Left kidney (tissue), 1 donor: ENCODE measurements at regions not wholly inside any gene's neighbourhood (a gene's known extent, or its start where the extent isn't known, plus 50 kb on each side); places are given as distances from the start of the nearest gene placed in this dataset.

Experiments
- DNase-seq: peaks from one replicate; pipeline ENCODE4 v3.0.0-alpha.2; 2013

- no peak for DNase-seq
Measured at GRCh38 chr18:78682716-78683115, 296.9 kb upstream of the SALL3 start.

GRCh38 chr18:78683191-78684010 lies 296.2 kb upstream of the SALL3 start:
- no peak for DNase-seq

- no peak for DNase-seq
Measured at GRCh38 chr18:78685250-78685979, 294.2 kb upstream of the SALL3 start.

GRCh38 chr18:78685980-78686530 lies 293.6 kb upstream of the SALL3 start:
- no peak for DNase-seq

GRCh38 chr18:78686976-78687685 lies 292.5 kb upstream of the SALL3 start:
- DNase-seq = no peak

- DNase-seq = no peak
Measured at GRCh38 chr18:78687736-78688135, 291.9 kb upstream of the SALL3 start.

GRCh38 chr18:78688249-78688648 lies 291.4 kb upstream of the SALL3 start:
- DNase-seq = no peak

GRCh38 chr18:78688916-78689315 lies 290.7 kb upstream of the SALL3 start:
- DNase-seq = no peak

- DNase-seq = no peak
Measured at GRCh38 chr18:78689606-78690005, 290.0 kb upstream of the SALL3 start.

GRCh38 chr18:78692105-78692504 lies 287.5 kb upstream of the SALL3 start:
- DNase-seq = no peak

GRCh38 chr18:78693429-78693828 lies 286.2 kb upstream of the SALL3 start:
- no peak for DNase-seq

- no peak for DNase-seq
Measured at GRCh38 chr18:78696698-78697435, 282.8 kb upstream of the SALL3 start.

GRCh38 chr18:78697446-78697845 lies 282.2 kb upstream of the SALL3 start:
- no peak for DNase-seq

GRCh38 chr18:78698914-78699313 lies 280.7 kb upstream of the SALL3 start:
- no peak for DNase-seq

- DNase-seq = no peak
Measured at GRCh38 chr18:78699499-78699898, 280.1 kb upstream of the SALL3 start.

- no peak for DNase-seq
Measured at GRCh38 chr18:78701771-78702396, 277.7 kb upstream of the SALL3 start.

- no peak for DNase-seq
Measured at GRCh38 chr18:78703291-78703690, 276.3 kb upstream of the SALL3 start.

- no peak for DNase-seq
Measured at GRCh38 chr18:78704971-78705461, 274.6 kb upstream of the SALL3 start.

GRCh38 chr18:78709261-78709809 lies 270.3 kb upstream of the SALL3 start:
- no peak for DNase-seq

- DNase-seq = no peak
Measured at GRCh38 chr18:78711316-78711715, 268.3 kb upstream of the SALL3 start.

- no peak for DNase-seq
Measured at GRCh38 chr18:78711971-78712370, 267.6 kb upstream of the SALL3 start.
